Activated CD4-positive, alpha-beta T cell treated with anti-CD3 and anti-CD28 coated beads, Interleukin-2, amount 10 ng/mL, durations not matched to agents 24 days and 14 days (primary cell): ENCODE measurements at regions not wholly inside any gene's neighbourhood (a gene's known extent, or its start where the extent isn't known, plus 50 kb on each side); places are given as distances from the start of the nearest gene placed in this dataset.

Experiments used
- DNase-seq: peaks from one replicate; pipeline ENCODE4 v3.0.0; 2022
- H3K27ac Mint-ChIP-seq: one replicate; pipeline ENCODE4 v1.8.0; 2022; ENCODE audit warnings: mild to moderate bottlenecking, mixed read lengths
- H3K27me3 Mint-ChIP-seq: one replicate; pipeline ENCODE4 v1.8.0; 2022; ENCODE audit warnings: mixed read lengths
- H3K36me3 Mint-ChIP-seq: one replicate; pipeline ENCODE4 v1.8.0; 2022; ENCODE audit warnings: low read depth, mild to moderate bottlenecking, mixed read lengths
- H3K4me1 Mint-ChIP-seq: one replicate; pipeline ENCODE4 v1.8.0; 2021; ENCODE audit warnings: mixed read lengths
- H3K4me3 Mint-ChIP-seq: one replicate; pipeline ENCODE4 v1.8.0; 2022; ENCODE audit warnings: mild to moderate bottlenecking, moderate library complexity, mixed read lengths
- H3K9me3 Mint-ChIP-seq: one replicate; pipeline ENCODE4 v1.8.0; 2021; ENCODE audit warnings: mixed read lengths
- intact Hi-C: fragments of 100-400 bp; cut with micrococcal nuclease; formaldehyde crosslinking; loops from one replicate; pipeline ENCODE4 v1.15.1; 2023

- Mint-ChIP-seq H3K9me3 (no peaks in the 10 kb centered on the region), H3K36me3 (no peaks in the 10 kb centered on the region), H3K4me3 (no peak overlapping the region), H3K27ac (no peak overlapping the region), H3K27me3 (no peaks in the 10 kb centered on the region), H3K4me1 (no peaks in the 10 kb centered on the region)
- DNase-seq, result no peak
- intact Hi-C loops, result no loop called here
Observed at GRCh38 chr10:1992930-1993329, 255.6 kb upstream of the ADARB2 start.

- no peaks in the 10 kb centered on the region for H3K4me1 Mint-ChIP-seq
- no peaks in the 10 kb centered on the region for H3K27me3 Mint-ChIP-seq
- no peaks in the 10 kb centered on the region for H3K36me3 Mint-ChIP-seq
- no peak for DNase-seq
- no peaks in the 10 kb centered on the region for H3K9me3 Mint-ChIP-seq
- no peak overlapping the region for H3K4me3 Mint-ChIP-seq
- H3K27ac Mint-ChIP-seq, result no peak overlapping the region
- intact Hi-C loops, result no loop called here
Observed at GRCh38 chr10:1989090-1989489, 251.8 kb upstream of the ADARB2 start.

DNA sequence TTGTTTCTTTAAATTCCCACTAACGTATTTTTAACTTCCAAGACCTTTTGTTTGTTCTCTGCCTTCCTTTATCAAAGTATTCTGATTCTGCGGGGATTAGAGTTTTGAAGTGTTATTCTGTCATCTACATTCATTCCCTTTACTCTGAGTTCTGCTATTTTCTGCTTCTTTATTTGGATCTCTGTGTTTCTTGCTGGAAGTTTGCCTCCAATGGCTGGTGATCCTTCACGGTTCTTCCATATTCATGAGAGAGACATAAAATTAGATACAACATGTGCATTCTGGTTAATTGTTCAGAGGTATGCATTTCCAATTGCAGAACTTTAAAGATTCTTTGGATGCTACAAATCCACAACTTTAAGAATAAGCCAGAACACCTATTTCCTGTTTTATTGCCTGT lies 244.7 kb upstream of the ADARB2 start:
- intact Hi-C loops, result no loop called here
- H3K4me1 Mint-ChIP-seq, result no peaks in the 10 kb centered on the region

DNA sequence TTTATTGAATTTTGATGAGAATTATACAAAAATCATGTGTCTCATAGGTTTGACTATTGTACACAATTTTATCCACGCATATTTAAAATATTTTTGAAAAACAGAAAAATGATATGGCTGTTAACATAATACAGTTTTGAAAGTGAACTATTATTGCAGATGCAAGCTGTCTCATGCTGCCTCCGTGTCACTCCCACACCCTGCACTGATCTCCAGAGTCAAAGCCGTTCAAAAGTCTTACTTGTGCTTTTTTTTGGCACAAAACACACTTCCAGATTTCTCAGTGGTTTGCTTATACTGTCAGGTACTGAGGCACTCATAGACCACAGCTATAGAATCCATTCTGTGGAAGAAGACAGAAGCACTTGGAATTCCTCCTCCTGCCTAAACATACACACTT lies 243.1 kb upstream of the ADARB2 start:
- peak; percentile 6 for DNase-seq
- no peak overlapping the region for H3K4me3 Mint-ChIP-seq
- peaks cover 4% of the 10 kb centered on the region for H3K27me3 Mint-ChIP-seq
- no peak overlapping the region for H3K27ac Mint-ChIP-seq
- intact Hi-C loops, result no loop called here
- peaks cover 15% of the 10 kb centered on the region for H3K9me3 Mint-ChIP-seq
- H3K36me3 Mint-ChIP-seq, result no peaks in the 10 kb centered on the region
- H3K4me1 Mint-ChIP-seq, result no peaks in the 10 kb centered on the region

More for the DNA sequence above, 244.7 kb upstream of the ADARB2 start:
- no peak overlapping the region for H3K4me3 Mint-ChIP-seq
- no peak overlapping the region for H3K27ac Mint-ChIP-seq
- peak; percentile 6 for DNase-seq
- H3K27me3 Mint-ChIP-seq, result peaks cover 4% of the 10 kb centered on the region
- H3K36me3 Mint-ChIP-seq, result no peaks in the 10 kb centered on the region
- H3K9me3 Mint-ChIP-seq, result peaks cover 15% of the 10 kb centered on the region

DNA sequence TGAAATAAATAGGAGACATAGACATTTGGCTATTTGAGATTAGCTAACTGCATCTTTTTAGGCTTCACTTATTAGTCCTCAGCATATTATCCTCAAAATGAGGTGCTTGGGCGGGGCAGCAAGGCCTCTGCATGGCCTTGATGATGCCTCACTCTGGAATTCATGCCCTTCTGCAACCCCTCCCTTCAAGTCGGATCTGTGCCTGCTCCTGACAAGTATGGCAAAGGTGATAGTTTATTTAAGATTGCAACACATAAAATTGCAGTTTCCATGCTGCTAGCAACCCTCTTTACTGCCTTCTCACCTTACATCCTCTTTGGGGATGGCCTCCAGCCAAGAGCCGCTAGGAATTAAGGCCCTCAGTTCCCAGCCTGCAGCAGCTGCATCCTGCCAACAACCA lies 241.3 kb upstream of the ADARB2 start:
- H3K4me3 Mint-ChIP-seq, result no peak overlapping the region
- H3K36me3 Mint-ChIP-seq, result no peaks in the 10 kb centered on the region
- intact Hi-C loops, result no loop called here
- peaks cover 4% of the 10 kb centered on the region for H3K27me3 Mint-ChIP-seq
- peaks cover 15% of the 10 kb centered on the region for H3K9me3 Mint-ChIP-seq
- H3K4me1 Mint-ChIP-seq, result no peaks in the 10 kb centered on the region
- H3K27ac Mint-ChIP-seq, result no peak overlapping the region
- DNase-seq, result peak; percentile 35

GRCh38 chr10:1977461-1977860 lies 240.1 kb upstream of the ADARB2 start:
- H3K27me3 Mint-ChIP-seq, result peaks cover 4% of the 10 kb centered on the region
- intact Hi-C loops, result no loop called here
- peaks cover 15% of the 10 kb centered on the region for H3K9me3 Mint-ChIP-seq
- no peaks in the 10 kb centered on the region for H3K36me3 Mint-ChIP-seq
- no peaks in the 10 kb centered on the region for H3K4me1 Mint-ChIP-seq
- no peak for DNase-seq
- H3K4me3 Mint-ChIP-seq, result no peak overlapping the region
- no peak overlapping the region for H3K27ac Mint-ChIP-seq

- Mint-ChIP-seq H3K9me3 (no peaks in the 10 kb centered on the region), H3K27ac (no peak overlapping the region), H3K4me3 (no peak overlapping the region), H3K36me3 (no peaks in the 10 kb centered on the region), H3K27me3 (no peaks in the 10 kb centered on the region), H3K4me1 (no peaks in the 10 kb centered on the region)
- peak; percentile 21 for DNase-seq
- intact Hi-C loops, result no loop called here
Observed at GRCh38 chr10:1972406-1972805, 235.1 kb upstream of the ADARB2 start.

DNA sequence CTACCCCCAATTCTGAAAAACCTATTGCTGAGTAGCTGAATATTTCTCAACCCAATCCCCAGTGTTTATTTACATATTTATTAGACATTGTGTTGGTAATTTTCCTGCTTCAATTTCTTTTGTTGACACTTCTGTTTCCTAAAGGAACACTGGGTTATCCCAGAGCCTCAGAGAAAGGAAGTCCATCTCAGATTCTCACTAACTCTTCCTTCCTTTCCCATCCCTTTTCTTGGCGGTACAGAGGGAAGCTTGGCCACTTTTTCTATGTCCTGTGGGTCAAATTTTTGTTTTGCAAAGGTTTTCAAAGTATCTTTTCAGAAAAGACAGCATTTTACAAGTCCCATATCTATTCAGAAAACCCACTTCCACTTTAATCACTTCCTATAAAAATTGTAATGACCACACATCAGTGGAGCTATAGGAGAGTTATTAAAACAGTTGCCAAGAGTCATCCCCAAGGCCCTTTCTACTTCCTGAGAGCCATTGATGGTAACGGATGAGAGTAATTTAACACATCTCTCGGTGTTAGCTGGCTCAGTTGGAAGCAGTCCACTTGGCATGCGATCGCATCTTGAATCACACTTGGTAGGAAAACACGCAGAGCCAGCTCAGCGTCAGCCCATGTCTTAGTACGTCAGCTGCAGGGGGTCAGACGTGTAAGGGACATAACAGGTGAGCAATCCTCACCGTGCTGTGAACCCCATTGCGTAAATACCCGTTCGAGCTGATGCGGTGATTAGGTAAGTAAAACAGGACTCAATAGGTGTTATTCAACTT lies 231.1 kb upstream of the ADARB2 start:
- no peak overlapping the region for H3K27ac Mint-ChIP-seq
- no peak for DNase-seq
- H3K36me3 Mint-ChIP-seq, result no peaks in the 10 kb centered on the region
- intact Hi-C loops, result no loop called here
- no peaks in the 10 kb centered on the region for H3K4me1 Mint-ChIP-seq
- no peaks in the 10 kb centered on the region for H3K27me3 Mint-ChIP-seq
- no peaks in the 10 kb centered on the region for H3K9me3 Mint-ChIP-seq
- H3K4me3 Mint-ChIP-seq, result no peak overlapping the region

DNA sequence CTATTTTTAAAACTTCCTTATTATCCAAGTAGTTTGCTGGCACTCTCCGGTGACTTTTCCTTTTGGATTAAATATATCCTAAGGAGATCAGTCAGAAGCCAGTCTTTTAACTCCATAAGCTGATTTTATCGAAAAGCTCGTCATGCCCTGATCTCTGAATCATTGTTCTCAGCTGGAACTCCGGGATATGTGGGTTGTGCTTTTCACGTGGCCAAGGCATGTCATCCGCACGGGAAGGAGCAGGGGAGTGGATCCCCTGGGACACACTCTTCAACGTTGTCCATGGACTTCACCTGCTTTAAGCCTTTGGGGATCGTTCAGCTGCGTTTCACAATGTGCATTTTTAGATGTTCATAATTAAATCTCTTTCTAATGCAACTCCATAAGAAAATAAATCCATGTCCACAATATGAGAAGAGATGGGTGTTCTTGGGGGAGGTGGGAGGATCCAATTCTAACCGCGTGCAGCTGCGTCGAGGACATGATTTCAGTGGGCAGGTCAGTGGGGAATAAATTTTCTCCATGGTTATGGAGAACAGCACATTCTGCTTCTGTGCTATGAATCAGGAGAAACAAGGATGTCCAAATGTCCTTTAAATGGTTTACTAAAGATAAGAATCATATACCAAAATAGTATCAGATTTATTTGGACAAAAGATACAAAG lies 229.5 kb upstream of the ADARB2 start:
- Mint-ChIP-seq H3K9me3 (no peaks in the 10 kb centered on the region), H3K36me3 (no peaks in the 10 kb centered on the region), H3K4me1 (no peaks in the 10 kb centered on the region), H3K27ac (no peak overlapping the region), H3K4me3 (no peak overlapping the region), H3K27me3 (no peaks in the 10 kb centered on the region)
- DNase-seq, result no peak
- intact Hi-C loops, result no loop called here

- peak; percentile 45 for DNase-seq
- intact Hi-C loops, result no loop called here
Observed at GRCh38 chr10:1964476-1964875, 227.2 kb upstream of the ADARB2 start.

DNA sequence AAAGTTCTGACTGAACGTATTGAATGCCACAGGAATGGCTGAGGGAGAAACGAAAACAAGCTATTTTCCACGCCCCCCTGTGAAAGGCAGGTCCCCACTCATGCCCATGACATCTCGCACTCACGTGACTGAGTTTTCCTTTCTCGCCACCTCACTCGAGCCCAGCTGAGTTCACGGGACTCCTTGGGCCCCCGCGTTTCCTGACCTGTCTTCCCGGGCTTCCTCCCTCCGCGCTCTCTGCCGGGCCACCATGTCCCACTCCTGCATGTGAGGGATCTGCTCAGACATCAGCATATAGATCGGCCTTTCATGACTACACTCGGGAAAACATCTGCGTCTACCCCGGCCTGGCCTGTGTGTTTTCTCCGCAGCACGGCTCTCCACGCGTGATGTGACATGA lies 226.0 kb upstream of the ADARB2 start:
- H3K27ac Mint-ChIP-seq, result no peak overlapping the region
- intact Hi-C loops, result no loop called here
- no peak overlapping the region for H3K4me3 Mint-ChIP-seq
- H3K36me3 Mint-ChIP-seq, result no peaks in the 10 kb centered on the region
- no peaks in the 10 kb centered on the region for H3K9me3 Mint-ChIP-seq
- H3K27me3 Mint-ChIP-seq, result peaks cover 5% of the 10 kb centered on the region
- DNase-seq, result peak; percentile 16
- H3K4me1 Mint-ChIP-seq, result no peaks in the 10 kb centered on the region

More at GRCh38 chr10:1964476-1964875, 227.2 kb upstream of the ADARB2 start:
- H3K4me3 Mint-ChIP-seq, result no peak overlapping the region
- no peak overlapping the region for H3K27ac Mint-ChIP-seq
- H3K36me3 Mint-ChIP-seq, result no peaks in the 10 kb centered on the region
- H3K27me3 Mint-ChIP-seq, result peaks cover 2% of the 10 kb centered on the region
- H3K4me1 Mint-ChIP-seq, result no peaks in the 10 kb centered on the region
- H3K9me3 Mint-ChIP-seq, result no peaks in the 10 kb centered on the region

- Mint-ChIP-seq H3K27ac (no peak overlapping the region), H3K9me3 (no peaks in the 10 kb centered on the region), H3K27me3 (peaks cover 5% of the 10 kb centered on the region), H3K4me1 (peaks cover 5% of the 10 kb centered on the region), H3K36me3 (no peaks in the 10 kb centered on the region), H3K4me3 (no peak overlapping the region)
- DNase-seq, result no peak
- intact Hi-C loops, result no loop called here
Observed at GRCh38 chr10:1961989-1962388, 224.7 kb upstream of the ADARB2 start.

- Mint-ChIP-seq H3K36me3 (no peaks in the 10 kb centered on the region), H3K9me3 (no peaks in the 10 kb centered on the region), H3K27ac (no peak overlapping the region)
Observed at GRCh38 chr10:1960982-1961381, 223.7 kb upstream of the ADARB2 start.

GRCh38 chr10:1957057-1957456 lies 219.7 kb upstream of the ADARB2 start:
- H3K27ac Mint-ChIP-seq, result no peak overlapping the region
- intact Hi-C loops, result no loop called here
- peaks cover 5% of the 10 kb centered on the region for H3K27me3 Mint-ChIP-seq
- H3K4me3 Mint-ChIP-seq, result no peak overlapping the region
- H3K4me1 Mint-ChIP-seq, result peaks cover 5% of the 10 kb centered on the region
- peak; percentile 54 for DNase-seq
- no peaks in the 10 kb centered on the region for H3K9me3 Mint-ChIP-seq
- no peaks in the 10 kb centered on the region for H3K36me3 Mint-ChIP-seq

More at GRCh38 chr10:1960982-1961381, 223.7 kb upstream of the ADARB2 start:
- Mint-ChIP-seq H3K27me3 (peaks cover 5% of the 10 kb centered on the region), H3K4me1 (peaks cover 5% of the 10 kb centered on the region), H3K4me3 (no peak overlapping the region)
- no peak for DNase-seq
- intact Hi-C loops, result no loop called here
